Activated T-helper 1 cell treated with Interleukin-2 at 50 U/mL for 16 hours (primary cell): ENCODE measurements at regions not wholly inside any gene's neighbourhood (a gene's known extent, or its start where the extent isn't known, plus 50 kb on each side); places are given as distances from the start of the nearest gene placed in this dataset.

Experiments
- DNase-seq: peaks from one replicate; pipeline ENCODE4 v3.0.0-alpha.2; 2020; ENCODE audit warnings: low read depth

- DNase-seq, result no peak
Observed at GRCh38 chr2:60657673-60658072, 98.4 kb upstream of the PAPOLG start.

GRCh38 chr2:60659026-60659425 is 97.0 kb upstream of the PAPOLG start:
- DNase-seq, result no peak

- no peak for DNase-seq
Observed at GRCh38 chr2:60661073-60661738, 94.9 kb upstream of the PAPOLG start.

GRCh38 chr2:60662781-60663180 is 93.3 kb upstream of the PAPOLG start:
- DNase-seq, result no peak

GRCh38 chr2:60671966-60672365 is 84.1 kb upstream of the PAPOLG start:
- no peak for DNase-seq

GRCh38 chr2:60674524-60675165 is 81.4 kb upstream of the PAPOLG start:
- peak; percentile 56 for DNase-seq

- DNase-seq, result no peak
Observed at GRCh38 chr2:60675301-60675700, 80.8 kb upstream of the PAPOLG start.

GRCh38 chr2:60676706-60677330 is 79.2 kb upstream of the PAPOLG start:
- no peak for DNase-seq

- no peak for DNase-seq
Observed at GRCh38 chr2:60677356-60677755, 78.7 kb upstream of the PAPOLG start.

- no peak for DNase-seq
Observed at GRCh38 chr2:60678551-60678950, 77.5 kb upstream of the PAPOLG start.

GRCh38 chr2:60679036-60679780 is 76.9 kb upstream of the PAPOLG start:
- no peak for DNase-seq

GRCh38 chr2:60693551-60693950 is 62.5 kb upstream of the PAPOLG start:
- DNase-seq, result no peak

GRCh38 chr2:60695793-60696192 is 60.3 kb upstream of the PAPOLG start:
- DNase-seq, result no peak

GRCh38 chr2:60699617-60700016 is 56.5 kb upstream of the PAPOLG start:
- no peak for DNase-seq

GRCh38 chr2:60706021-60706420 is 50.0 kb upstream of the PAPOLG start:
- DNase-seq, result no peak
